GM12878 (cell line): ENCODE measurements at regions not wholly inside any gene's neighbourhood (a gene's known extent, or its start where the extent isn't known, plus 50 kb on each side); places are given as distances from the start of the nearest gene placed in this dataset.

Source experiments
- ASH2L ChIP-seq: fragments of 300-600, 200-600 bp; sonication (generic); IDR thresholded peaks from 2 replicates; pipeline ENCODE4 v1.6.1; 2017; ENCODE audit warnings: low read depth, mild to moderate bottlenecking, borderline replicate concordance
- ATF7 ChIP-seq: fragments of 450-650 bp; IDR thresholded peaks from 2 replicates; pipeline ENCODE4 v1.6.1; 2016; ENCODE audit warnings: low read depth, mild to moderate bottlenecking
- BMI1 ChIP-seq: fragments of 450-650 bp; IDR thresholded peaks from 2 replicates; pipeline ENCODE4 v1.6.1; 2016; ENCODE audit warnings: mild to moderate bottlenecking, moderate library complexity, borderline replicate concordance
- CHD2 ChIP-seq: IDR thresholded peaks from 2 replicates; pipeline ENCODE4 v1.6.1; 2011; ENCODE audit warnings: low read depth, low read length, improper control_type of control experiment, borderline replicate concordance
- EGR1 ChIP-seq, 2 experiments: IDR thresholded peaks; 1 replicate in 1 of 2; 2 replicates in 1 of 2; pipeline ENCODE4 v1.6.1; 2011 to 2012; ENCODE audit warnings: low read depth in 2 of 2, low read length in 2 of 2, borderline replicate concordance in 1 of 2, mild to moderate bottlenecking in 1 of 2, moderate library complexity in 1 of 2
- GATAD2B ChIP-seq: fragments of 450-650 bp; conservative IDR thresholded peaks from 2 replicates; pipeline ENCODE4 v1.6.1; 2017; ENCODE audit warnings: low read depth, mild to moderate bottlenecking, moderate library complexity
- JUND ChIP-seq: IDR thresholded peaks from 2 replicates; pipeline ENCODE4 v1.6.1; 2012; ENCODE audit warnings: low read depth, mild to moderate bottlenecking, low read length, improper control_type of control experiment, moderate library complexity
- MTA2 ChIP-seq: fragments of 450-650 bp; IDR thresholded peaks from 2 replicates; pipeline ENCODE4 v1.6.1; 2016; ENCODE audit warnings: low read depth, mild to moderate bottlenecking, moderate library complexity
- NFIC ChIP-seq: IDR thresholded peaks from 2 replicates; pipeline ENCODE4 v1.6.1; 2012; ENCODE audit warnings: low read depth, mild to moderate bottlenecking, inconsistent platforms, low read length, moderate library complexity
- NFYB ChIP-seq: IDR thresholded peaks from 2 replicates; pipeline ENCODE4 v1.6.1; 2011; ENCODE audit warnings: low read depth, mild to moderate bottlenecking, low read length, improper control_type of control experiment, moderate library complexity; ENCODE audit not compliant: insufficient read depth
- PAX5 ChIP-seq: IDR thresholded peaks from 2 replicates; pipeline ENCODE4 v1.6.1; 2011; ENCODE audit warnings: low read depth, low read length, borderline replicate concordance
- PKNOX1 ChIP-seq: fragments of 450-650 bp; IDR thresholded peaks from 2 replicates; pipeline ENCODE4 v1.6.1; 2016; ENCODE audit warnings: mild to moderate bottlenecking
- POLR2A ChIP-seq: IDR thresholded peaks from 2 replicates; pipeline ENCODE4 v1.6.1; 2011; ENCODE audit warnings: low read depth, mild to moderate bottlenecking, low read length
- POLR2AphosphoS2 ChIP-seq: IDR thresholded peaks from 2 replicates; pipeline ENCODE4 v1.6.1; 2011; ENCODE audit warnings: low read depth, mild to moderate bottlenecking, low read length, improper control_type of control experiment, moderate library complexity
- RELB ChIP-seq: fragments of 450-650 bp; IDR thresholded peaks from 2 replicates; pipeline ENCODE4 v1.6.1; 2017; ENCODE audit warnings: low read depth, mild to moderate bottlenecking, moderate library complexity
- SRF ChIP-seq, 2 experiments: IDR thresholded peaks; 2 replicates each; pipeline ENCODE4 v1.6.1; 2011; ENCODE audit warnings: low read depth in 2 of 2, low read length in 2 of 2, mild to moderate bottlenecking in 1 of 2, moderate library complexity in 1 of 2
- TAF1 ChIP-seq: IDR thresholded peaks from 2 replicates; pipeline ENCODE4 v1.6.1; 2011; ENCODE audit warnings: mild to moderate bottlenecking, low read depth, low read length, borderline replicate concordance
- TBL1XR1 ChIP-seq: IDR thresholded peaks from 2 replicates; pipeline ENCODE4 v1.6.1; 2012; ENCODE audit warnings: low read depth, low read length, improper control_type of control experiment
- TCF3 ChIP-seq: IDR thresholded peaks from 2 replicates; pipeline ENCODE4 v1.6.1; 2012; ENCODE audit warnings: low read depth, mild to moderate bottlenecking, low read length, borderline replicate concordance; ENCODE audit not compliant: insufficient read depth
- TCF7 ChIP-seq: IDR thresholded peaks from 2 replicates; pipeline ENCODE4 v1.6.1; 2014; ENCODE audit warnings: antibody characterized with exemption, borderline replicate concordance
- YBX1 ChIP-seq: fragments of 450-650 bp; IDR thresholded peaks from 2 replicates; pipeline ENCODE4 v1.6.1; 2016; ENCODE audit warnings: antibody characterized with exemption
- YY1 ChIP-seq: IDR thresholded peaks from 2 replicates; pipeline ENCODE4 v1.6.1; 2011; ENCODE audit warnings: low read depth, mild to moderate bottlenecking, low read length
- ZNF384 ChIP-seq: IDR thresholded peaks from 2 replicates; pipeline ENCODE4 v1.6.1; 2012; ENCODE audit warnings: low read depth, mild to moderate bottlenecking, low read length, improper control_type of control experiment, borderline replicate concordance
- ZSCAN29 ChIP-seq: fragments of 450-650 bp; IDR thresholded peaks from 2 replicates; pipeline ENCODE4 v1.6.1; 2017; ENCODE audit warnings: mild to moderate bottlenecking, moderate library complexity
- TF ChIP-seq, protein P1 (sequence below): fragments of 450-650 bp; IDR thresholded peaks from 2 replicates; pipeline ENCODE4 v1.6.1; 2017; ENCODE audit warnings: borderline replicate concordance
- TF ChIP-seq, protein P2 (sequence below), 3 experiments: IDR thresholded peaks in 2 of 3; conservative IDR thresholded peaks in 1 of 3; 2 replicates each; pipeline ENCODE4 v1.5.1; 2011; ENCODE audit warnings: low read depth in 3 of 3, low read length in 3 of 3, mild to moderate bottlenecking in 3 of 3, control low read depth in 2 of 3, moderate library complexity in 2 of 3, inconsistent platforms in 1 of 3, mixed read lengths in 1 of 3; ENCODE audit not compliant: control insufficient read depth in 2 of 3, insufficient read depth in 1 of 3; ENCODE audit errors: extremely low read depth in 1 of 3

- TF ChIP-seq CHD2 = no peak
- TF ChIP-seq MTA2 = no peak
- TF ChIP-seq ZSCAN29 = no peak
- no peak for TF ChIP-seq ZNF384
- TF ChIP-seq, protein P1, sequence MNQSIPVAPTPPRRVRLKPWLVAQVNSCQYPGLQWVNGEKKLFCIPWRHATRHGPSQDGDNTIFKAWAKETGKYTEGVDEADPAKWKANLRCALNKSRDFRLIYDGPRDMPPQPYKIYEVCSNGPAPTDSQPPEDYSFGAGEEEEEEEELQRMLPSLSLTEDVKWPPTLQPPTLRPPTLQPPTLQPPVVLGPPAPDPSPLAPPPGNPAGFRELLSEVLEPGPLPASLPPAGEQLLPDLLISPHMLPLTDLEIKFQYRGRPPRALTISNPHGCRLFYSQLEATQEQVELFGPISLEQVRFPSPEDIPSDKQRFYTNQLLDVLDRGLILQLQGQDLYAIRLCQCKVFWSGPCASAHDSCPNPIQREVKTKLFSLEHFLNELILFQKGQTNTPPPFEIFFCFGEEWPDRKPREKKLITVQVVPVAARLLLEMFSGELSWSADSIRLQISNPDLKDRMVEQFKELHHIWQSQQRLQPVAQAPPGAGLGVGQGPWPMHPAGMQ = no peak
- TF ChIP-seq GATAD2B = no peak
- no peak for TF ChIP-seq RELB
- TF ChIP-seq JUND = no peak
- TF ChIP-seq POLR2AphosphoS2 = no peak
- TF ChIP-seq TCF7 = no peak
- TF ChIP-seq ASH2L = no peak
- TF ChIP-seq TAF1 = no peak
- TF ChIP-seq YBX1 = no peak
- TF ChIP-seq, protein P2, sequence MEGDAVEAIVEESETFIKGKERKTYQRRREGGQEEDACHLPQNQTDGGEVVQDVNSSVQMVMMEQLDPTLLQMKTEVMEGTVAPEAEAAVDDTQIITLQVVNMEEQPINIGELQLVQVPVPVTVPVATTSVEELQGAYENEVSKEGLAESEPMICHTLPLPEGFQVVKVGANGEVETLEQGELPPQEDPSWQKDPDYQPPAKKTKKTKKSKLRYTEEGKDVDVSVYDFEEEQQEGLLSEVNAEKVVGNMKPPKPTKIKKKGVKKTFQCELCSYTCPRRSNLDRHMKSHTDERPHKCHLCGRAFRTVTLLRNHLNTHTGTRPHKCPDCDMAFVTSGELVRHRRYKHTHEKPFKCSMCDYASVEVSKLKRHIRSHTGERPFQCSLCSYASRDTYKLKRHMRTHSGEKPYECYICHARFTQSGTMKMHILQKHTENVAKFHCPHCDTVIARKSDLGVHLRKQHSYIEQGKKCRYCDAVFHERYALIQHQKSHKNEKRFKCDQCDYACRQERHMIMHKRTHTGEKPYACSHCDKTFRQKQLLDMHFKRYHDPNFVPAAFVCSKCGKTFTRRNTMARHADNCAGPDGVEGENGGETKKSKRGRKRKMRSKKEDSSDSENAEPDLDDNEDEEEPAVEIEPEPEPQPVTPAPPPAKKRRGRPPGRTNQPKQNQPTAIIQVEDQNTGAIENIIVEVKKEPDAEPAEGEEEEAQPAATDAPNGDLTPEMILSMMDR (IDR thresholded peaks at IDR 0.05 in 2 of 3, conservative IDR thresholded peaks at IDR 0.05 in 1 of 3; ENCODE audit: control insufficient read depth in 2 of 3, extremely low read depth in 1 of 3, insufficient read depth in 1 of 3, low read depth in 3 of 3, low read length in 3 of 3) = peak; percentile 98 to 100 (median 99)
- TF ChIP-seq NFIC = no peak
- no peak for TF ChIP-seq EGR1 (IDR thresholded peaks at IDR 0.05; ENCODE audit: borderline replicate concordance in 1 of 2, low read depth in 2 of 2, low read length in 2 of 2)
- no peak for TF ChIP-seq PKNOX1
- peak; percentile 96 for TF ChIP-seq YY1
- TF ChIP-seq NFYB = no peak
- TF ChIP-seq BMI1 = no peak
- no peak for TF ChIP-seq TBL1XR1
- TF ChIP-seq POLR2A = no peak
- TF ChIP-seq TCF3 = no peak
- TF ChIP-seq PAX5 = no peak
- TF ChIP-seq ATF7 = no peak
- TF ChIP-seq SRF (IDR thresholded peaks at IDR 0.05; ENCODE audit: low read depth in 2 of 2, low read length in 2 of 2) = no peak
Measured at GRCh38 chr13:30112602-30113435, 194.5 kb downstream of the KATNAL1 start (continued).
